ENCODE measurements at regions not wholly inside any gene's neighbourhood (a gene's known extent, or its start where the extent isn't known, plus 50 kb on each side); places are given as distances from the start of the nearest gene placed in this dataset.

- no peak for TF ChIP-seq CTCF (IDR thresholded peaks at IDR 0.05)
- TF ChIP-seq POLR2A (IDR thresholded peaks at IDR 0.05): no peak
Observed at GRCh38 chr20:16147916-16148315, 425.3 kb downstream of the KIF16B start.

Measured in thyroid gland (tissue), 4 donors.